AG04449 (cell line): ENCODE measurements at regions not wholly inside any gene's neighbourhood (a gene's known extent, or its start where the extent isn't known, plus 50 kb on each side); places are given as distances from the start of the nearest gene placed in this dataset.

Source experiments
- CTCF ChIA-PET: fragments of 350-600 bp; formaldehyde crosslinking; extraction: SDS; loops from one replicate; lab custom pipeline; 2021; ENCODE audit warnings: antibody characterized with exemption; lab: Yijun Ruan, JAX
- POLR2A ChIA-PET: fragments of 400-600, 350-600 bp; formaldehyde crosslinking; extraction: SDS; loops from one replicate; lab custom pipeline; 2020; ENCODE audit warnings: antibody characterized with exemption, inconsistent platforms; lab: Yijun Ruan, JAX
- DNase-seq: peaks from one replicate; pipeline ENCODE4 v3.0.0-alpha.2; 2010; ENCODE audit warnings: low read depth, low spot score
- H3K4me3 ChIP-seq: 2 replicates; pipeline ENCODE4 v1.5.1; 2011; ENCODE audit warnings: low read depth, mild to moderate bottlenecking, control low read depth, low read length
- CTCF ChIP-seq: IDR thresholded peaks from one replicate; pipeline ENCODE4 v1.5.1; 2011; ENCODE audit warnings: mild to moderate bottlenecking, moderate library complexity, low read length, control low read depth, inconsistent platforms; ENCODE audit not compliant: insufficient read depth; ENCODE audit errors: missing control alignments

DNA sequence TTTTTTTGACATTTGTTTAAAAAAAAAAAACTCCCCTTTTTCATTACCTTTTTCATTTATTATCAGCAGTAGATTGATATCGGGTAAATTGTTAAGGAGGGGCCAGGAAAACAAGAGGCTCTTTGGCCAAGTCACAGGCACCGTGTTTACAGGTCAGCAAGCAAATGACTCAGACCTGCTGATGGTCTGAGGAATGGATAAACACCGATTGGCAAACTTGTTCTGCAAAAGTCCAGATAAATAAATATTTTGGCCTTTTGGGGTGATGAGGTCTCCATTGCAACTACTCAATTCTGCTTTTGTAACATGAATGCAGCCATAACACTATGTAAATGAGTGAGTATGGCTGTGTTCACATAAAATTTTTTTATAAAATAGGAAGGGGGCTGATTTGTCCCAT is 94.0 kb downstream of the RPS29 start:
- POLR2A ChIA-PET = no interaction called here
- no peak overlapping the region for H3K4me3 ChIP-seq
- CTCF ChIA-PET = interaction anchor here (1.3 kb wide), 1 partner anchor 30 kb away, joined by 7 read pairs; no protein-coding TSS in a partner anchor
- no peak for TF ChIP-seq CTCF
- DNase-seq = no peak

- no peak overlapping the region for H3K4me3 ChIP-seq
- ChIA-PET POLR2A (no interaction called here), CTCF (interaction anchor here (1.2 to 2.3 kb wide), 2 partner anchors 9 to 27 kb away, joined by 6 to 8 read pairs; no protein-coding TSS in a partner anchor)
- DNase-seq = no peak
- TF ChIP-seq CTCF = no peak
Observed at GRCh38 chr14:49489341-49489740, 96.8 kb downstream of the RPS29 start.

GRCh38 chr14:49487238-49487637 is 98.9 kb downstream of the RPS29 start:
- no peak overlapping the region for H3K4me3 ChIP-seq
- TF ChIP-seq CTCF = no peak
- CTCF ChIA-PET = interaction anchor here (0.9 to 2.3 kb wide), 3 partner anchors 9 to 25 kb away, joined by 3 to 6 read pairs (median 3); no protein-coding TSS in a partner anchor
- POLR2A ChIA-PET = no interaction called here
- DNase-seq = no peak

DNA sequence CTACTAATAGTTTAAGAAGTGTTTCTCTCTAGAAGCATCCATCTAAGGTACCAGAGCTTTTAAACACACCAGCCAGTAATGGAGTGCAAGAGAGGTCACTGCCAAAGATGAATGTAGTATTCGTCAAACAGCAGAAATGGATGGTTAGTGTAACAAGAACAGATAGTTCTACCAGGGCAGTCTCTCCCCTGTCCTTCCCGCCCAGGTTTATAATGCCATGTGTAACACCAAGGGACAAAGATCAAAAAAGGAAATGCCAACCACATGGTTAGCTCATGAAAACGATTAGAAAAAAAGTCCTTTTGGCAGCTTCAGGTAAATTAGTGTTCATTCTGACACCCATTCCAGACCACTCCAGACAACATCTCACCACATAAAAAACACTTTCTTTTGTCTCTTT is 100.9 kb downstream of the RPS29 start:
- ChIA-PET CTCF (interaction anchor here (0.8 to 2.9 kb wide), 4 partner anchors 9 to 24 kb away, joined by 3 to 12 read pairs (median 6); no protein-coding TSS in a partner anchor), POLR2A (no interaction called here)
- no peak for DNase-seq
- no peak overlapping the region for H3K4me3 ChIP-seq
- no peak for TF ChIP-seq CTCF

- no peak overlapping the region for H3K4me3 ChIP-seq
- ChIA-PET POLR2A (no interaction called here), CTCF (interaction anchor here (1.1 to 2.9 kb wide), 3 partner anchors 11 to 23 kb away, joined by 4 to 12 read pairs (median 4); no protein-coding TSS in a partner anchor)
- TF ChIP-seq CTCF = no peak
- DNase-seq = no peak
Observed at GRCh38 chr14:49484180-49484579, 102.0 kb downstream of the RPS29 start.

DNA sequence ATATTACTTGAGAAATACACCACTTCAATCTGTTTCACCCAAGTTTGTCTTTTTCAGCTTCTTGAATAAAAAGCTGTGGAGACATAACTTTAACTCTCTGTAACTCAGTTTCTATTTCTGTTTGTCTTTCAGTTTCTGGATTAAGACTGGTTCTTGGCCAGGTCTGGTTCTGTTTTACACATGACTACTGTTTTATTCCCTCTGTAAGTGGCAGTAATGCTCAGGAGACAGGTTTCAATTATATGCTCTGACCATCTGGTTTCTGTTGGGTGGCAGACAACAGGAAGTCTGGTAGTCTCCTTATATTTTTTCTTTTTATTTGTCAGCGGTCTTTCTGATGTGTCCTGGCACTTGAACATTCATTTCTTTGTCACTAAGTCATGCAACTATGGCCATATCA is 102.9 kb downstream of the RPS29 start:
- CTCF ChIA-PET = interaction anchor here (1.1 to 1.6 kb wide), 2 partner anchors 12 to 15 kb away, joined by 4 read pairs; no protein-coding TSS in a partner anchor
- POLR2A ChIA-PET = no interaction called here
- DNase-seq = no peak
- no peak for TF ChIP-seq CTCF
- H3K4me3 ChIP-seq = no peak overlapping the region
